ENCODE measurements at regions not wholly inside any gene's neighbourhood (a gene's known extent, or its start where the extent isn't known, plus 50 kb on each side); places are given as distances from the start of the nearest gene placed in this dataset.

DNA sequence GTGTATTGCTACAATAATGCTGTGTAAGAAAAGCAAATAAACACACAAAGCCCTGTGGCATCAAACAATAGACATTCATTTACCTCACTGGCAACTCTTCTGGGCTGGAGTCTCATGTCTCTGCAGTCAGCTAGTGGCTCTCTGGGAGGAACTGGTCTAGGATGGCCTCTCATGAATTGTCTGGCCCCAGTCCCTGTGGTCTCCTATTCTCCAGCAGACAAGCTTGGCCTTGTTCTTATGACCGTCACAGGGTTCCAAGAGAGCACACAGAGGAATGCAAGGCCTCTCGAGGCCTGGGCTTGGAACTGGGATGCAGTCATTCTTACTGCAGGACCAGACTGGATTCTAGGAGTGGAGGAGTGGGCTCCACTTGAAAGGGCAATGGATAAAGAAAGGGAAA lies 141.2 kb upstream of the NTM start:
- ATAC-seq (no peak), DNase-seq (ENCODE audit: low spot score in 2 of 2) (no peak)
- Mint-ChIP-seq H3K9me3 (peaks cover 0 to 13% of the 10 kb centered on the region in 2 donors), H3K36me3 (no peaks in the 10 kb centered on the region), H3K27ac (no peak overlapping the region)

DNA sequence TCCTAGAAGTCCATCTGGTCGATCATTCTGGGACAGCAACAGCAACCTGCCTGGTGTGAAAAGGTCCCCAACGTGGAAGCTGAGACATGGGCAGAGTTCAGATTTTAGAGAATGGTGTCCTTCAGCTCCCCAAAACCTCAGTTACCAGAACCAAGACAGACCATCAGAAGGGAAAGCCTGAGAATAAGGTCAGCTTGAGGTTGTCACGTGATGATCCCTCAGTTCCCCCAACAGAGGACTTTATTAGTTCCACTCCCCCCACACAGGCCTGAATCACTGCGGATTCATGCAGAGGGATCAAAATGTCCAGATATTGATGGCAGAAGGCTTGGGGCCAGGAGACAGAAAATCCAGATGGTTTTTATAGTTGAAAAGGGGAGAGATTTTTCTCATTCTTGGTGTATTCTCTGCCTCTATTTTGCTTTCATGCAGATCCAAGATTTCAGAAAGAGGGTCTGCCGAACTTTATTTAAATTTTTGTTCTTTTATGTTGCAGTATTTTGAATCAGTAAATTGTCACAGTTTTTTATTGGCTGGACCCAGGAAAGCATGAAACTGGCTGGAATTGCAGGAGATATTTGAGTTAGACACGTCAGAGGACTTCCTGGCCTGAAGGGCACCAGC lies 139.0 kb upstream of the NTM start:
- Mint-ChIP-seq H3K36me3 (no peaks in the 10 kb centered on the region), H3K27ac (no peak overlapping the region), H3K9me3 (peaks cover 0 to 10% of the 10 kb centered on the region in 2 donors)
- no peak for DNase-seq (ENCODE audit: low spot score in 2 of 2)
- no peak for ATAC-seq

DNA sequence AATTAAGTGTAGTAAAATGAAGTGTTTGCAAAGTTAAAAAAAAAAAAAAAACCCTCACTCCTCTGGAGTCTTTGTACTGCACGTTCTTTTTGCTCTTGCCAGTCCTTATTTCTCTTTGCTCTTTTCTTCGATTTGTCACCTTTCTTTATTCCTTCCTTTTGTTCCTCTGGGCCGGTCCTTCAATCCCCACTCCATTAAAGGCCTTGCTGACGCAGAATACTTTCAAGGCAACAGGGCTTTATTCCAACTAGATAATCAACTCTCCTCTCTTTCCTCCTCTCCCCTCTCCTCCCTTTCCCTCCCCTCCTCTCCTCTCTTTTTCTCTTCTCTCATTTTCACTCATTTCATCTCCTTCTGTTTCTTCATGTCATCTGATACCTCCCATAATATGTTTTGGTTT lies 138.2 kb upstream of the NTM start:
- no peak for ATAC-seq
- Mint-ChIP-seq H3K27ac (no peak overlapping the region), H3K36me3 (no peaks in the 10 kb centered on the region), H3K9me3 (peaks cover 0 to 10% of the 10 kb centered on the region in 2 donors)
- DNase-seq (ENCODE audit: low spot score in 2 of 2), result no peak

DNA sequence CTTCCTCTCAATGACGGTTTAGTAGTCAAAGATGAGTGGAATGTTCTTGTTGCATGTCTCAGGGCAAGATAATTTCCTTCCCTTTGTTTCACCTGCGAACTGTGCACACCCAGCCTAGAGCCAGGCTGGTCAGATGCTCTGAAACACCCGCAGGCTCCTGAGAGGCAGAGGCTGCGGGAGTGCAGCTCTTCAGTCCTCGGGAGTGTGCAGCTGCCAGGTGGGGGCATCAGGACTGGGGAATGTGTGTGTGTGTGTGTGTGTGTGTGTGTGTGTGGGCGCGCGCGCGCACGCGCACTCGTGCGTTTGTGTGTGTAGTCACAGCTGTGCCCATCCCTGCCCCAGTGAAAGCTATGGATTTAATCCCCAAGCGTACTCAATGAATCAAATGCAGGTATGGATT lies 136.2 kb upstream of the NTM start:
- no peak for DNase-seq (ENCODE audit: low spot score in 2 of 2)
- Mint-ChIP-seq H3K36me3 (no peaks in the 10 kb centered on the region), H3K9me3 (peaks cover 3 to 12% of the 10 kb centered on the region in 2 donors), H3K27ac (no peak overlapping the region)
- no peak for ATAC-seq

DNA sequence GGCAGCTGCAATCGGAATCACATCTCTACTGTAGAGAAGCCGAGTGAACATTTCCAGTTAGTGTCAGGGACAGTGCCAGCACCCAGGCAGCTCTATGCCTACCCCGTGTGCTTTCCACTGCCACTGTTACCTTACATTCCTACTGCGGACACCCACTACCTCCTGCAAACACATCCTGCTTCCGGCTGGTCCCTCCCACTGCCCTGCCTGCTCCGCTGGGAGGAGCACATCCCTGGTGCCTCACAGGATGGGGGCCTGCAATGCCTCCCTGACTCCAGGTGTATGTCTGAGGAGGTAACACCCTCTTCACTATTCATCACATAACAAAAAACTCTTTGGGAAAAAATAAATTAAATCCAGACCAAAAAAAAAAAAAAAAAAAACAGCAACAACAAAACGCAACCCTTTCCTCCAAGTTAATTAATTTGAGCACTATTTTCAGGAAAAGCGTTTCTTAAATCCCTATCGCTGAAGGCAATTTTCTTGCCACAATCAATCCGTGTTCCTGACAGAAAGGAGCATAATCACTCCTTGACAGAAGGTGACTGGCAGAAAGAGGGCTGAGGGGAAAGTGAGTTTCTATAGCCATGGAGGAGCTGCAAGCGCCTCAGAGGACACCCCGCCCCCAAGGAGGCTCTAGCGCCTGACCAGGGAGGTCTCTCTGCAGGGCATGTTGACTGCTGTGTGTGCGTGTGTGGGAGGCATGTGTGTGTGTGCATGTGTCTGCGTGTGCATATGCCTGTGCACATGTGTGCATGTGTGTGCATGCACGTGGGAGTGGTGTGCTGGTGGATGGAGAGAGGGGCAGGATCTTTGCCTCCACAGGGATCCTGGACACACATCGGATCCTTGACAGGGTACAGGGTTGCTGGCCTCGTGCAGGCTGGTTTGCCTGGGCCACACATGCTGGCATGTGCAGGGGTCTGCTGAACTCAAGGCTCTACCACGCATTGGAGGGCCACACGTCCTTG lies 134.8 kb upstream of the NTM start:
- no peaks in the 10 kb centered on the region for H3K36me3 Mint-ChIP-seq
- ATAC-seq, result no peak
- peaks cover 3 to 10% of the 10 kb centered on the region in 2 donors for H3K9me3 Mint-ChIP-seq
- no peak for DNase-seq (ENCODE audit: low spot score in 2 of 2)
- no peak overlapping the region for H3K27ac Mint-ChIP-seq

DNA sequence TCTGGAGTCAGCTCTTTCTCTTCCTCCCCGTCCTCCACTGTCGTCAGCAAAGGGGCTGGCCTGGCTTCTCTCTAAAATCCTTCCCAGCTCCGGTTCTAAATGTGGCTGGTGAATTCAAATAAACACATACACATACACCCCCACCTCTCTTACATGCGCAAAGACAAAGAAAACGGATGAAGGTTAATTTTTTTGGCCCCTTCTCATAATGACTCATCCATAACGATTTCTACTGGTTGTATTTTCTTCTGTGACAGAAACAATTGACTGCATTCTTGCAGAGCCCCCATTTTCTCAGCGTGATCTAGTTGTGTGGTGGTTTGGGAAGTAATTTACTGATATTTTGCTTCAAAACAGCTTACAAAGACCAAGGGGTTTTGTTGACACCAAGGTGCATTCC lies 130.0 kb upstream of the NTM start:
- no peak for ATAC-seq
- Mint-ChIP-seq H3K9me3 (peaks cover 8 to 17% of the 10 kb centered on the region in 2 donors), H3K36me3 (no peaks in the 10 kb centered on the region), H3K27ac (no peak overlapping the region)
- DNase-seq (ENCODE audit: low spot score in 2 of 2), result no peak

DNA sequence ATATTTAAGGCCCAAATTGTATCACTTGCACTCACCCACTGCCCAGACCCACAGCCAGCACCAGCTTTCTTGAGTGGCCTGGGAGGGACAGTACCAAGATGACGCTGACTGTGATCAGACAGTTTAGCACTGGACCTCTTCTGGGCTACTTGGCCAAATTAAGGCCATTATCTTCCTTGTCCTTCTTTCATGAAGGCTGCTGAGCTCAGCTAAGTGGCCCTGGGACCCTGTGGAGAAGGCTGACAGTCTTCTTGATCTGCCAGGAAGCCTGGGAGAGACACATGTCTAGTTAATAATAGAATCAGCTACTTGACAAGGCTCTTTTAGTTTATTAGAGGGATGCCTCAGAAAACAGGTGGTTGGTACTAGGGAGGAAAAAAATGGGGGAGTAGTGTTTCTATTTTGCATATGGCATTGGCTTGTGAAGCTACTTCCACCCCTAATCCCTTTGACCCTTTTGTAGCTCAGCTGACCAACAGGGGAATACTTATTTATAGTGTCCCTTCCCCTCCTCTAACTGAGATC lies 127.9 kb upstream of the NTM start:
- DNase-seq (ENCODE audit: low spot score in 2 of 2) (no peak), ATAC-seq (no peak)
- H3K9me3 Mint-ChIP-seq, result peaks cover 11 to 17% of the 10 kb centered on the region in 2 donors
- H3K36me3 Mint-ChIP-seq, result peaks cover 0 to 5% of the 10 kb centered on the region in 2 donors
- H3K27ac Mint-ChIP-seq, result no peak overlapping the region

DNA sequence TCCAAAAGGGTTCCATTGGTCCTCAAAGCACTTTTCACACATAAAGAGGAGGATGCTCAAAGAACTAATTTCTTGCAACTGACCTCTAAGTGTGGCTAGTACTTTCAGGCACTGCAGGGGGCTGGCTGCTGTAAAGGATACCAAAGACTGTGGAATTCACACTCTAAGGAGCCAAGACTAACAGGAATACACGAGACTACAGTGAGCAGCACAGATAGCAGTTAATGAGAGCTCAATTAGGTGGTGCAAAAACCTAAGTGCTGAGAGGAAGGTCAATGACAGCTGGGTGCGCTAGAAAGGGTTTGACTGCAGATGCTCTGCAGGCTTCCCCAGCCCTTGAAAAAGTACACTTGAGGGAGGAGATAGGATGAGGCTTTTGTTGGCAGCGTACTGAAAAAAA lies 124.3 kb upstream of the NTM start:
- peaks cover 0 to 5% of the 10 kb centered on the region in 2 donors for H3K36me3 Mint-ChIP-seq
- ATAC-seq, result no peak
- peaks cover 3 to 11% of the 10 kb centered on the region in 2 donors for H3K9me3 Mint-ChIP-seq
- DNase-seq (ENCODE audit: low spot score in 2 of 2), result no peak
- no peak overlapping the region for H3K27ac Mint-ChIP-seq

DNA sequence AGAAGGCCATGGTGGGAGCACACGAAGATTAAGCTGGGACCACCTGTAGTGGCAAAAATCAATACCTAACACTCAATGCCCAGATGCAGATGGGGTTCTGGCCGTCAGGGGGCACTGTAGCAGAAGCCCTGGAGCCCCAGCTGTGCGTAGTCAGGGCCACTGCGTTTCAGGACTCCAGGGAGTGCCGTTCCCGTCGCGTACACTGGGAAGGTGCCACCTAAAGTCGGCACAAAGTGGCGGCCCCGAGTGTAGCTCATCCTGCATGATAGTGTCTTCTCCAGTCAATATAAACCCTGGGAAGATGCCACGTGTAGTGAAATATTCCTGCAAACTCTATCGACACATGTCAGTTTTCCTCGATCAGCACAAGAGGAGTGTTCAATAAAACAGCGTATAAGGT lies 123.8 kb upstream of the NTM start:
- ATAC-seq (peak in 1 of 2 donors; percentile 51), DNase-seq (ENCODE audit: low spot score in 2 of 2) (no peak)
- Mint-ChIP-seq H3K36me3 (peaks cover 0 to 5% of the 10 kb centered on the region in 2 donors), H3K27ac (no peak overlapping the region), H3K9me3 (peaks cover 3 to 11% of the 10 kb centered on the region in 2 donors)

DNA sequence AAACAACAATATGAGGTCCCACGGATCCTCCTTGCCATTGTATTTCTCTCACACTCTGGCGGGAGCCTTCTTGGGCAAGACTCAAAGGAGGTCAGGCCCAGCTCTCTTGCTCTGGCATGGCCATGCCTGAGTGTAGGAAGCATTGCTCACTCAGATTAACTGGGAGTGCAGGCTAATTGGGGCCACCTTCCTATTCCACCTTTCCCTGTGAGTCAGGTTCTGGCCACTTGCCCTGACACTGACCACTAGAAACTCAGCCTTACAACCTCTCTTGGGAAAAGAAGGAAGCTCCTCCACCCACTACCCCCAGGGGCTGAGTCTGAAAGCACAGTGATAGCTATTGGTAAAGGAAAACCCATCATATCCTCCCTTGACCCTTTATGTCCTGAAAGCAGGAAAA lies 121.8 kb upstream of the NTM start:
- no peak for DNase-seq (ENCODE audit: low spot score in 2 of 2)
- Mint-ChIP-seq H3K27ac (no peak overlapping the region), H3K9me3 (peaks cover 3 to 6% of the 10 kb centered on the region in 2 donors), H3K36me3 (peaks cover 0 to 5% of the 10 kb centered on the region in 2 donors)
- no peak for ATAC-seq

DNA sequence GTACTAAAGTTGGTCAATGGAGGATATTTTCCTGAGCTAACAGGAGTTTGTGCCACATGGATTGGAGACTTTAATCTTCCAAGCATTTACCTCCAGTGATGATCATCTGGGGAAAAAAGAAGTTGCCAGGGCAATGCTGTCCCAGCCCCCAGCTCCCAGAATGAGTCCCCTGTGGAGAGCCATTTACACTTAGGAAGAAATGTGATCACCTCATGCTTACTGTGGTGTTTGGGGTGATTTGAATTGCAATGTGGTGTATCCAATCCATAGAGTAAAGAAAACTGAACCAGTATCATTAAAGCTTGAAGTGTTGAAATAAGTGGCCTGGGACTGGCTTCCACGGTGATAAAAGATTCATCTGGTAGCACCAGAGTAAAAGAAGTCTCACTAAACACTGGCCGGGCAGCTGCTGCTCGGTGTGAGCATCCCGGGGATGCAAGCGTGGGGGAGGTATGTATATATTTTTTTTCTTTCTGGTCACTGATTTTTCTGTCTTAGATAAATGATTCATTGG lies 117.2 kb upstream of the NTM start:
- Mint-ChIP-seq H3K36me3 (no peaks in the 10 kb centered on the region), H3K9me3 (peaks cover 0 to 8% of the 10 kb centered on the region in 2 donors), H3K27ac (no peak overlapping the region)
- ATAC-seq (no peak), DNase-seq (ENCODE audit: low spot score in 2 of 2) (no peak)

DNA sequence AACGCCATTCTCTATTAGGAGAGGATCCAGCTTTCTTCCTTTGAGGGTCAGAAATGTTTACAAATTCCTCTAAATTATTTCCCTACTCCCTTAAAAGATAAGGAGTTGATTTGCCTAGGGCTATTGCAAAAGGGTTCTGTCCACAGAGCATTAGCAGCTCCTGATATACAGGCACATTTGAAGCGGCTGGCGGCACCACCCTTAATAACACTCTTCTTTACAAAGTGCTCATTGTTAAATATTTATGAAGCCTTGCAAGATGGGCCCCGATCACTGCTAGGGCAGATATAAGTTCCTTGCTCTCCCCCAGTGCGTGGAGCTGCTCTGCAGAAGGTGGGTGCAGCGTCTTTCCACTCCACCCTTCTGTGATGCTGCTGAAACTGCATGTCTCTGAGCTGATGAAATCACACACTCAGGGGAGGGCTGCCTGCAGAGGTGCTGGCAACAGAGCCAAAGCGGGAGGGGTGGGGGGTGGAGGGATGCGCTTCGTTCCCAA lies 116.7 kb upstream of the NTM start:
- Mint-ChIP-seq H3K9me3 (peaks cover 0 to 8% of the 10 kb centered on the region in 2 donors), H3K36me3 (no peaks in the 10 kb centered on the region), H3K27ac (no peak overlapping the region)
- no peak for DNase-seq (ENCODE audit: low spot score in 2 of 2)
- no peak for ATAC-seq

DNA sequence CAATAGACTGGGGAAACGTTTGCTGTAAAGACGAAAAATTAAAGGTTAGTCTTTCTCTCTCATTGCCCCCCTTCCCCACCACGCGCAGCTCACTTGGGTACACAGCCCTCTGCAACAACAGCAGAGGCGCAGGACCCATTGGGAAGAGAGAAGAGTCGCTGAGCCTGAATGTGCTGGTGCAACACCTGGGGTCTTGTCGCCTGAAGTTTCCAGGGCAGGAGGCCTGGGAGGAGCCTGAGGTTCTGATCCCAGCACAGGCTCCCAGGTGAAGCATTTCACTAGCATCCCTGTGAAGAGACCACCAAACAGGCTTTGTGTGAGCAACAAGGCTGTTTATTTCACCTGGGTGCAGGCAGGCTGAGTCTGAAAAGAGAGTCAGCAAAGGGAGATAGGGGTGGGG lies 116.2 kb upstream of the NTM start:
- no peak for DNase-seq (ENCODE audit: low spot score in 2 of 2)
- H3K36me3 Mint-ChIP-seq, result peaks cover 0 to 2% of the 10 kb centered on the region in 2 donors
- no peak for ATAC-seq

DNA sequence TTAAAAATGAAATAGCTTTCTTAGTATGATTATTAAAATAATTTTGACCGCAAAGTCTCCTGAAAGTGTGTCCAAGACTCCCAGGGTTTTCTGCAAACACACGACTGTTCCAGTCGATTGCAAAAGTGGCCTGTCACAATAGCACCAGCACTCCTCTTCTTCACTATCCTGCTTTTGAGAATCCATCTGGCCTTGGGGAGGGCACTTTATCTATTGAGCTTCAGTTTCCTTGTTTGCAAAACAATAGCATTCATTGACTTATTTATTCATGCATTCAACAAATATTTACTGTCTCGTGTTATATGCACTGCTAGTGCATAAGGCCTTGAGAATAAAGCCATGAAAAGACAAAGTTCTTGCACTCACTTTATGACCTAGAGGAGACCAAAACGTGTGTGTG lies 96.2 kb upstream of the NTM start:
- no peak overlapping the region for H3K27ac Mint-ChIP-seq

More for the DNA sequence above, 116.2 kb upstream of the NTM start:
- H3K9me3 Mint-ChIP-seq, result peaks cover 0 to 13% of the 10 kb centered on the region in 2 donors
- no peak overlapping the region for H3K27ac Mint-ChIP-seq

DNA sequence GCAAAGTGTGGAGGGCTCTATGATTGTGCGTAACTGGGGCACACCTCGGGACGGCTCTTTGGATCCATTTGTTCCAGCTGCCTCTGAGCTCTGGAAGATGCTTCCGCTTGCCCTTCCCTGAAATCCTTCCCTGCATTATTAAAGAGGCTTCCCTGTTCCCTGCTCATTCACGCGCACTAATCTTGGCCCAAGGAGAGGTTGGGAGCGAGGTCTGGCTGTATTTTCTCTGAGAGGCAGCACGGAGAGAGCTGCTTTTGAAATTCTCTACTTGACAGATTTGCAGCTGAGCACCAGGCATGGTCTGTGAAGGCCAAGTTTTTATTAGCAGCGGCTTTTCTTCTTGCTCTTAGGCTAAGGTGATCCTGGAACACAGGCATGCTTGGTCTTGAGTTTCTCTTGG lies 94.8 kb upstream of the NTM start:
- DNase-seq (ENCODE audit: low spot score in 2 of 2) (no peak), ATAC-seq (no peak)
- H3K27ac Mint-ChIP-seq, result no peak overlapping the region
- peaks cover 0 to 18% of the 10 kb centered on the region in 2 donors for H3K36me3 Mint-ChIP-seq
- peaks cover 11 to 18% of the 10 kb centered on the region in 2 donors for H3K9me3 Mint-ChIP-seq

More for the DNA sequence above, 96.2 kb upstream of the NTM start:
- Mint-ChIP-seq H3K36me3 (peaks cover 0 to 25% of the 10 kb centered on the region in 2 donors), H3K9me3 (peaks cover 13 to 20% of the 10 kb centered on the region in 2 donors)
- DNase-seq (ENCODE audit: low spot score in 2 of 2) (no peak), ATAC-seq (no peak)

DNA sequence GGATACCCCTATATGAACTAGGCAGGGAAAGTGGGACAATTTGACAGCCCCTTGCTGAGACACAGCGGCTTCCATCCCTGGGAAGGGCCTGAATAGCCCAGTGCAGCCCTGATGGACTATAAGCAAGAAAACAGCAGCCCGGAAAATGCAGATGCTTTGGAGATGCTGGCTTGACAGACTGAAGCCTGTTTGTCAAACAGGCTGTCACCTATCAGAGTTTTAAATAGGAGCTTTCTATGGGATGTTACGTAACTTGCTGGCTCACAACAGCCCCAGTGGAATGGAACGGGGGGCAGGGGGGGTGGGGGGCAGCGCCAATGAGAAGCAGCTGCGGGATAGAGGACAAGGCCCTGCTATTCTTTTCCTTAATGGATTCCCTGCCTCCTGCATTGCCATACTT lies 91.9 kb upstream of the NTM start:
- H3K27ac Mint-ChIP-seq, result no peak overlapping the region
- DNase-seq (ENCODE audit: low spot score in 2 of 2) (no peak), ATAC-seq (no peak)
- peaks cover 0 to 6% of the 10 kb centered on the region in 2 donors for H3K36me3 Mint-ChIP-seq
- peaks cover 4 to 5% of the 10 kb centered on the region in 2 donors for H3K9me3 Mint-ChIP-seq
